ENCODE measurements at regions not wholly inside any gene's neighbourhood (a gene's known extent, or its start where the extent isn't known, plus 50 kb on each side); places are given as distances from the start of the nearest gene placed in this dataset.

- TF ChIP-seq SP1 (CRISPR knock-in tag; IDR thresholded peaks at IDR 0.05) (no peak), CTCF (IDR thresholded peaks at IDR 0.05 in 2 of 3, conservative IDR thresholded peaks at IDR 0.05 in 1 of 3; ENCODE audit: insufficient read depth in 2 of 3, low read depth in 1 of 3, low read length in 3 of 3) (no peak), SMC3 (conservative IDR thresholded peaks at IDR 0.05; ENCODE audit: insufficient read depth, low read depth, low read length) (no peak), HDAC2 (IDR thresholded peaks at IDR 0.05) (no peak), MBD2 (IDR thresholded peaks at IDR 0.05; ENCODE audit: borderline replicate concordance, low read depth) (no peak), KDM1A (IDR thresholded peaks at IDR 0.05) (no peak), RNF2 (IDR thresholded peaks at IDR 0.05) (no peak), FOXJ3 (CRISPR knock-in tag; IDR thresholded peaks at IDR 0.05) (no peak)
These were observed 131.3 kb downstream of the CYB561 start for GRCh38 chr17:63314761-63315160.
